ENCODE measurements at regions not wholly inside any gene's neighbourhood (a gene's known extent, or its start where the extent isn't known, plus 50 kb on each side); places are given as distances from the start of the nearest gene placed in this dataset.

GRCh38 chr12:86852451-86852850, 596.3 kb upstream of the MGAT4C start:
- DNase-seq, result no peak

- no peak for DNase-seq
These were observed 582.5 kb upstream of the MGAT4C start for GRCh38 chr12:86838711-86839110.

GRCh38 chr12:86838260-86838659, 582.1 kb upstream of the MGAT4C start:
- no peak for DNase-seq

GRCh38 chr12:86837246-86837645, 581.1 kb upstream of the MGAT4C start:
- no peak for DNase-seq

GRCh38 chr12:86834217-86834616, 578.0 kb upstream of the MGAT4C start:
- DNase-seq, result no peak

GRCh38 chr12:86827409-86827808, 571.2 kb upstream of the MGAT4C start:
- no peak for DNase-seq

- no peak for DNase-seq
These were observed 569.9 kb upstream of the MGAT4C start for GRCh38 chr12:86826051-86826450.

- no peak for DNase-seq
These were observed 545.2 kb upstream of the MGAT4C start for GRCh38 chr12:86801439-86801838.

- no peak for DNase-seq
These were observed 543.4 kb upstream of the MGAT4C start for GRCh38 chr12:86799616-86800015.

- DNase-seq, result no peak
These were observed 540.4 kb upstream of the MGAT4C start for GRCh38 chr12:86796550-86796949.

- DNase-seq, result no peak
These were observed 532.5 kb upstream of the MGAT4C start for GRCh38 chr12:86788661-86789060.

GRCh38 chr12:86787419-86787818, 531.2 kb upstream of the MGAT4C start:
- no peak for DNase-seq

- no peak for DNase-seq
These were observed 521.1 kb upstream of the MGAT4C start for GRCh38 chr12:86777325-86777724.

- DNase-seq, result no peak
These were observed 518.7 kb upstream of the MGAT4C start for GRCh38 chr12:86774841-86775388.

GRCh38 chr12:86772696-86773095, 516.5 kb upstream of the MGAT4C start:
- DNase-seq, result no peak

GRCh38 chr12:86770871-86771270, 514.7 kb upstream of the MGAT4C start:
- no peak for DNase-seq

GRCh38 chr12:86748894-86749293, 492.7 kb upstream of the MGAT4C start:
- no peak for DNase-seq

- DNase-seq, result no peak
These were observed 488.5 kb upstream of the MGAT4C start for GRCh38 chr12:86744547-86745212.

GRCh38 chr12:86743875-86744536, 487.8 kb upstream of the MGAT4C start:
- DNase-seq, result no peak

- no peak for DNase-seq
These were observed 485.3 kb upstream of the MGAT4C start for GRCh38 chr12:86741531-86741930.

- no peak for DNase-seq
These were observed 479.7 kb upstream of the MGAT4C start for GRCh38 chr12:86735851-86736250.

- DNase-seq, result no peak
These were observed 478.9 kb upstream of the MGAT4C start for GRCh38 chr12:86735072-86735471.

GRCh38 chr12:86730233-86730632, 474.0 kb upstream of the MGAT4C start:
- no peak for DNase-seq

GRCh38 chr12:86729739-86730138, 473.5 kb upstream of the MGAT4C start:
- no peak for DNase-seq

GRCh38 chr12:86727160-86727559, 471.0 kb upstream of the MGAT4C start:
- DNase-seq, result no peak

Data from Kasumi-1 (cell line).